ENCODE measurements at regions not wholly inside any gene's neighbourhood (a gene's known extent, or its start where the extent isn't known, plus 50 kb on each side); places are given as distances from the start of the nearest gene placed in this dataset.

GRCh38 chr6:122198922-122199321 is 200.5 kb upstream of the HSF2 start:
- no peak for DNase-seq
- TF ChIP-seq CTCF (IDR thresholded peaks at IDR 0.05; ENCODE audit: partially characterized antibody, unreplicated experiment): no peak
- Mint-ChIP-seq H3K4me1 (ENCODE audit: low read depth, unreplicated experiment) (no peaks in the 10 kb centered on the region), H3K36me3 (ENCODE audit: unreplicated experiment) (no peaks in the 10 kb centered on the region), H3K4me3 (ENCODE audit: unreplicated experiment) (no peak overlapping the region), H3K27me3 (ENCODE audit: unreplicated experiment) (no peaks in the 10 kb centered on the region), H3K9me3 (ENCODE audit: unreplicated experiment) (peaks cover 2% of the 10 kb centered on the region), H3K27ac (ENCODE audit: unreplicated experiment) (no peak overlapping the region)

- no peak for TF ChIP-seq CTCF (IDR thresholded peaks at IDR 0.05; ENCODE audit: partially characterized antibody, unreplicated experiment)
- Mint-ChIP-seq H3K27me3 (ENCODE audit: unreplicated experiment) (no peaks in the 10 kb centered on the region), H3K36me3 (ENCODE audit: unreplicated experiment) (no peaks in the 10 kb centered on the region), H3K27ac (ENCODE audit: unreplicated experiment) (no peak overlapping the region), H3K4me1 (ENCODE audit: low read depth, unreplicated experiment) (no peaks in the 10 kb centered on the region), H3K4me3 (ENCODE audit: unreplicated experiment) (no peak overlapping the region), H3K9me3 (ENCODE audit: unreplicated experiment) (peaks cover 4% of the 10 kb centered on the region)
- no peak for DNase-seq
Measured at GRCh38 chr6:122200440-122200839, 199.0 kb upstream of the HSF2 start.

DNA sequence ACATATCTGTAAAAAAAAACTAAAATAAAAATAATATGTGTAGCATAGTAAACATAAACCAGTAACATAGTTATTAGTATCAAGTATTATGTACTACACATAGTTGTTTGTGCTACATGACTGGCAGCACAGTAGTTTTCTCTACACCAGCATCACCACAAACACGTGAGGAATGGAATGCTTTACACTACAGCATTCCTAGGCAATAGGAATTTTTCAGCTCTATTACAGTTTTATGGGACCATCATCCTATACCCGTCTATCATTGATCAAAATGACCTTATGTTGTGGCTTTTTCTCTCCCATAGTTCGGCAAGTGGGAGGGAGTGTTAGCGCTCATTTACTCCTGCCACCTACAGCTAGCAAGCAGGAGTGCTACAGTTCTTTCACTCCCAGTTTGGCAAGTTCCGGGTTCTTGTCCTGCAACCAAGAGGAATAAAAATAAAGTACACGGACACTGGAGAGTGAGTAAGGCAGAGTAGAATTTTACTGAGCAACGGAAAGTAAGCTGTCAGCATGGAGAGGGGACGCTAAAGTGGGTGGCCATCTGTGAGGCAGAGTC is 196.8 kb upstream of the HSF2 start:
- TF ChIP-seq CTCF (IDR thresholded peaks at IDR 0.05; ENCODE audit: partially characterized antibody, unreplicated experiment): no peak
- Mint-ChIP-seq H3K27me3 (ENCODE audit: unreplicated experiment) (no peaks in the 10 kb centered on the region), H3K36me3 (ENCODE audit: unreplicated experiment) (no peaks in the 10 kb centered on the region), H3K27ac (ENCODE audit: unreplicated experiment) (no peak overlapping the region), H3K4me1 (ENCODE audit: low read depth, unreplicated experiment) (no peaks in the 10 kb centered on the region), H3K4me3 (ENCODE audit: unreplicated experiment) (no peak overlapping the region), H3K9me3 (ENCODE audit: unreplicated experiment) (peaks cover 4% of the 10 kb centered on the region)
- DNase-seq: no peak

DNA sequence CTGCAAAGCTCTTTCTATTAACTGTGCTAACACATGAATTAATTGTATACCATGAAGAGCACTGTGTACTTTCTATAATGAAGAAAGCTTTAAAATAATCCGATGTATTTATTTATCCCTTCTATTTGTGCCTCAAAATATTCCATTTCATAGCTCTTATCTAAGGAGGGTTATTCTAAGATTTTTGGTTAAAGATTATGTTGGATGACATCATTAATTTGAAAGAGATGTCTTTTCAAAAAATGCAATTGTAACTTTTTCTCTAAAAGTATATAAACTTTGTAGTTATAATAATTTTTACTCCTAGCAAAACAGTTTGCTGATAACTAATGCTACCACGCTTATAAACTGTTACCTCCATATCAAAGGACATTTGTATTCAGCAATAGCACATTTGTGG is 192.4 kb upstream of the HSF2 start:
- Mint-ChIP-seq H3K36me3 (ENCODE audit: unreplicated experiment) (no peaks in the 10 kb centered on the region), H3K9me3 (ENCODE audit: unreplicated experiment) (peaks cover 2% of the 10 kb centered on the region), H3K27ac (ENCODE audit: unreplicated experiment) (no peak overlapping the region)

DNA sequence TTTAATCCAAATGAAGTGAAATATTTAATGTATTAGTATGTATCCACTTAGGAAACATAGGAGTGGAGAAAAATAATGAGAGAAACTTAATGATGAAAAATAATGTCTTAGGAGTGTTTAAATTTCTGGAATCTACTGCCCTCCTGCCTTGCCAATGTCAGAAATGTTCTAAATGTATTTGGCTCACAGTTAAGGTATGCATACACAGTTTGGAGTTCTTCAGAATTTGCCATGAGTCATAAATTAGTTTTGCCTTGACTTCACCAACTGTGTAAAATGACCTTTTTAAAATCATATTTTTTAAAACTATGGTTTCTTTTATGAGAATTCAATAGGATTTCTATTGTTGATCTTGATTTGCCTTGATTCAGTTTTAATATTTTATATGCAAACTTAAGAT is 191.7 kb upstream of the HSF2 start:
- no peak for DNase-seq
- Mint-ChIP-seq H3K36me3 (ENCODE audit: unreplicated experiment) (no peaks in the 10 kb centered on the region), H3K4me1 (ENCODE audit: low read depth, unreplicated experiment) (no peaks in the 10 kb centered on the region), H3K9me3 (ENCODE audit: unreplicated experiment) (peaks cover 2% of the 10 kb centered on the region), H3K27me3 (ENCODE audit: unreplicated experiment) (no peaks in the 10 kb centered on the region), H3K4me3 (ENCODE audit: unreplicated experiment) (no peak overlapping the region), H3K27ac (ENCODE audit: unreplicated experiment) (no peak overlapping the region)
- no peak for TF ChIP-seq CTCF (IDR thresholded peaks at IDR 0.05; ENCODE audit: partially characterized antibody, unreplicated experiment)

More for the DNA sequence above, 192.4 kb upstream of the HSF2 start:
- Mint-ChIP-seq H3K4me3 (ENCODE audit: unreplicated experiment) (no peak overlapping the region), H3K27me3 (ENCODE audit: unreplicated experiment) (no peaks in the 10 kb centered on the region), H3K4me1 (ENCODE audit: low read depth, unreplicated experiment) (no peaks in the 10 kb centered on the region)
- TF ChIP-seq CTCF (IDR thresholded peaks at IDR 0.05; ENCODE audit: partially characterized antibody, unreplicated experiment): no peak
- no peak for DNase-seq
